GM18517 (cell line): ENCODE measurements at regions not wholly inside any gene's neighbourhood (a gene's known extent, or its start where the extent isn't known, plus 50 kb on each side); places are given as distances from the start of the nearest gene placed in this dataset.

Source experiments
- ATAC-seq: cut with Tn5 transposase; IDR thresholded peaks from one replicate; pipeline ENCODE4 v1.9.1; 2021; ENCODE audit warnings: mild to moderate bottlenecking, moderate library complexity; ENCODE audit not compliant: unreplicated experiment

DNA sequence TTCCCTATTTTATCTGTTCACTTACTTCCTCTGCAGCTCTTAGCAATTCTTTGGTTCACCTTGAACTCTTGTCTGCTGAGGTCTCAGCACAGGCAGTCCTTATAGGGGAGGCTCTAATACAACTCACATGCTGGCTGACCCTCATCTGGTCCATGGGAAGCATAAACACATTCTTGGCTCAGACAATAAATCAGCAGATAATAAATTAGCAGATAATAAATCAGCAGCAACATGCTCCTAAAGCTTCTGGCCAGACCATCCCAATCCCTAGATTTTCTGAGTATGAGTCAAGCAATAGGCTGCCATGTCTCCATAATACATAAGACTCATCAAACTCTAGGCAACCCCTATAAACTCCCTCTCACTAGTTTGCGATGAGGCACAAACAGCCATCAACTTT is 208.6 kb upstream of the STEAP4 start:
- no peak for ATAC-seq

DNA sequence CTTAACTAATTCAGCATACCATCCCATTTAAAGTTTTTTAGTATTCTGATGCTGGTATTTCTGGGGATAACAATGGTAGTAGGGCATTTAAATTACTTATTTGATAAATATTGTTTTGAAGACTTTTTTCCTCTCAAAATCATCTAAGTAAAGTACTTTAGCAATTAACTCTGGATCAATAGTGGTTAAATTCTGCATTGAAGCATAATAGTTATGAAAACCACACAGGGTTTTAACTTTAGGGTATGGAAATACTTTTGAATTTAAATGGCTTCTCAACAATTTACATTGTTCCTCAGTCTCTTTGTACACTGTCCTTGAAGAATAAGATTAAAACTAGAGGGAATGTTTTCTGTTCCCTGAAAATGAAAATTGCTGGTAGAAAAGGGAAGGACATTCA is 202.6 kb upstream of the STEAP4 start:
- no peak for ATAC-seq

DNA sequence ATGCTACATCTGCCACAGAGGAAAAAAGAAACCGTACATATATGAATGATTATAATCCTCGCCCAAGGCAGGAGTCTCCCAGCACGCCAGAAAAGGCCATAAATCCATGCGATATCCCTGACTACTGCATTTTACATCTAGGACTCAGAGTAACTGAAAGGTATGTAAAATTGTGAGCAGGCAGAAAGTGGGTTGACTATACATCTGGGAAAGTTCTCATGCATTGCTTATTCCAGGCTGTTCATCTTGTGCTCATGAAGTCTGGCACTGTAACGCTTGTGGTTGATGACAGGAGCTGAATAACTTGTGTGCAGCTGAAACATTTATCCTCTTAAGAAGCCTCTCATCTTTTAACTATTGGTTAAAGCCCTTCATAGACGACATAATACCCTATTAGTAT is 193.4 kb upstream of the STEAP4 start:
- ATAC-seq = no peak

DNA sequence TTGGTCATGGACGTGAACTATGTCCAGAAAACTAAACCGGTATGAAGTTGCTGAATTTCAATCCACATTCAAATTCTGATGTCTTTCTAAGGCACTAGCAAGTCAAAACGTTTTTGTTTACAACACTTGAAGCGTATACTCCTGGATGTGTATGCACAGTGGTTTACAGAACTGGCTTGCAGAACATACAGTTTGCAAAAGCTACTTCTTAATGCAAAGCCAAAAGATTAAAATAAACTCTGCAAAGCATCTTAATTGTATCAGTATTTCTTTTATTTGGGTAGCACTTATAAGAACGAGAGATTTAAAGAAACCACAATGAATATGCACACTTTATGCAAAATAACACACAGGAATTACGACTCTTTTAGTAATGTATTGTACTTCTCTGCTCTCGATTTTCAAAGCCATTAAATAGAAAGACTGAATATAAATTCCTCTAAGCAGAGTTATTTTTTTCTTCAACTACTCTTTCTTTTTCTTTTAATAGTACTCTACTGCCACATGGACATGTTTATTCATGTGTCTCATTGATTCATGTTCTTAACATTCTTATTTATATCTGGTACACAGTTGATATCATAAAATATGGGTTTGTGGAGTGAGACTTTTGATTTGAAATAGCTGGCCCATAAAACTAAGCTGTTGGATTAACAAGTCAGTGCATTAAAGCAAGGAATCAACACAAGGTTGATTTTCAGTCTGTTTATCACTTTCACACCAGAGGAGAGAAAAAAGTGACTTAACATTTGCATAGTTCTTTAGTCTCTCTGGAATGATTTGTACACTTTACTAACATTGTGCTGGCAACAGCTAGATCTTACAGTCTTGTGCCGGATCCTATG is 189.4 kb upstream of the STEAP4 start:
- no peak for ATAC-seq

DNA sequence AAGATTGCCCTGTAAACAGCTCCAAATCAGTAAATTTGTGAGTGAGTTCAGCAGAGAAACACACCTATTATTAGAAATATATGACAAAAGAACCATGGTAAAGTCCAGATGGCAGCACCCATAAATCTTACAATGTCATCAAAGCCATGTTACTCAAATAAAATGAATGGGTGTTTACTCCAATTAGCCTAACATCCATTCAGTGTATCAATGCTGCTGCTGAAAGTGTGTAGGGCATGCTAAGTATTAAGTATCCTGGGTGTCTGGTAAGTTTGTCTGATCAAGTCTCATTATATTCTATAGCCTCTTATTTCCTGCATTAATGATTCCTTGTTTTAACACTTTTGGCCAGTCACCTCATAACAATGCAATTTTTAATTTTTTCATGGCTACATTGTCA is 185.5 kb upstream of the STEAP4 start:
- ATAC-seq = no peak

DNA sequence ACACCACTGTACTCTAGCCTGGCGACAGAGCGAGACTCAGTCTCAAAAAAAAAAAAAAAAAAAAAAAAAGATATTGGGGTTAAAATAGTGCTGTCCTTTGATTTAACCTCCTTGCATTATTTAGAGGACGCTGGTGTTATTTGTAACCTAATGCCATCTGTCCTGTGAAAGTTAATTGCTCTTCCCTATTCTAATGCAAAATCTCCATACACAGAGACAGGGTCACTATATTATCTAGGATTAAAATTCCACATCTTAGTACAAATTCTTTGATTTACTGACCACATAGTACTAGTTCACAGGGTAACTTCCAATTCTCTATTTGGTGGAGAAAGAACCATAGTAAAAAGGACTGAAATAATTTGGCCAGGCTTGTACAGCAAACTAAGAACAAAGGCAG is 184.2 kb upstream of the STEAP4 start:
- ATAC-seq = no peak

DNA sequence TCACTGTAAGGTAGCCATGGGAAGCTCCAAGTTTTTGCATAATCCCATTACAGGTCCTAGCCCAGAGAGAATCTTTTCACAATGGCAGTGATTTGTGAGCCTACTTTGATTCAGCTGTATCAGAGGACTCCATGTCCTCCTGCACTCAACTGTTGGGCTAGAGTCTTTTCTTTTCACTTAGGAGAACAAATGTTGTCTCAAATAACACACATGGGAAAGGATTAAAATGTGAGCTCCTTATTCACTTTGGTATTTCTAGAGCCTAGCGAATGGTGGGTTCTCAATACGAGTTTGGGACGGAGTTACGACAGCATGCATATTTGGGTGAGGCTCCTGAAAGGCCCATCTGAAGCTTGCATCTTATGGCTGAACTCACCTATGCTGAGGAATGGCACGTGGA is 183.5 kb upstream of the STEAP4 start:
- ATAC-seq = no peak

DNA sequence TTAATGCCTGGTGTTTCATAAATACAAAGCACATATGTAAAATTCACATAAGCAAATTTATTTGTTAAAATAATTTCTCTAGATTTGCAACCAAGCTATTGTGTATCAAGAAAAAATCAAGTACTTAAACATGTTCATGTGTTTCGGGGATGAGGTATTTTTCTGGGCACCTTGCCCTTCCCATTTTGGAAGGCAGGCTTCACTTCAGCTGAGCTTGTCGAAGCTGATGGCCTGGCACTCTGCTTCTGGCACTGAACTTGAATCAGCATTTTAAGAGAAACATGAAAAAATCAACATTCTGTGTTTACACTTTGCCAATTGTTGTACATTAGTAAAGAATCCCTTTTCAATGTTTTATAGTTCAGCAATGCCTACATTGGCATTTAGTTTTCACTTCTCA is 179.1 kb upstream of the STEAP4 start:
- no peak for ATAC-seq

DNA sequence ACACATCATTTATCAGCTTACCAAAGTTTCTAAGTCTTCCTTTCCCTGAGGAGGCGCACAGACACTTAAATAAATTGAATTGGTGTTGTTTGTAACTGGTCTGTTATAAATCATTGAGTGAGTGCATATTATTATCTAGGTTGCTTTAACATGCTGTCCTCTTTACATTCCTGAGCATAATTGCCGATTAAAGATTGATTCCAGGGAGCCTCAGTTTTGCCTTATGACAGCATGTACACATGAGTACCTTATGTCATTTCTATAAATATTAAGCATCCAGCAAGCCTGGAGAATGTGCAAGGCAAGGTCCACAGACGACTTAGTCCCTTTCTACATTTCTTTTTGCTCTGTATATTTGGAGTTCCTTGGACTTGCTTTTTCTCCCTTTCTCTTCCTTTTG is 177.9 kb upstream of the STEAP4 start:
- no peak for ATAC-seq

DNA sequence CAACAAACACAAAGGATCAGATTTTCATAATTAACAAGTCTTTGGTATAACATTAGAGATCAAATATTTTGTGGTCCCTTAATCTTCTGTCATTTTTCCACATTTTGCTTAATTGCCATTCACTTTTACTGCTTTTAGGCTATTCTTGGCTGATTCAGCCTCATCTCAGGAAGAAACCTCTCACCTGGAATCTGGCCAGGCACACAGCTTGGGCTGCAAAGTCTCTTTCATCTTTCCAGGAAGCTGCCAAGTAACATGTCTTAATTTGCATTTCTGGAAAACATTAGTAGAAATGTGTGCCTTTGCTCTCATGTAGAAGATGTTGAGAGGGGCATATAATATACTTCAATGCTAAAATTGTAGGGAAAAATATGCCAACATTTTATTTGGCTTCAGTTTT is 174.2 kb upstream of the STEAP4 start:
- no peak for ATAC-seq

DNA sequence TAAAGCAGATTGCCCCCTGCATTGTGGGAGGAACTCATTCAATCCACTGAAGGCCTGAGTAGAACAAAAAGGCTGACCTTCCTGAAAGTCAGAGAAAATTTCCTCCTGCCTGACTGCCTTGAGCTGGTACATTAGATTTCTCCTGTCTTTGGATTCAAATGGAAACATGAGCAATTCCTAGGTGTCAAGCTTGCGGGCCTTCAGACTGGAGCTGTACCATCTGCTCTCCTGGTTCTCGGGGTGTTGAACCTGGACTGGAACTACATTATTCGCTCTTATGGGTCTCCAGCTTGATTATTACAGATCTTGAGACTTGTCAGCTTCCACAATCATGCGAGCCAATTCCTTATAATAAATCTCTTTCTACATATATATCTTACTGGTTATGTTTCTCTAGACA is 173.6 kb upstream of the STEAP4 start:
- ATAC-seq = no peak

DNA sequence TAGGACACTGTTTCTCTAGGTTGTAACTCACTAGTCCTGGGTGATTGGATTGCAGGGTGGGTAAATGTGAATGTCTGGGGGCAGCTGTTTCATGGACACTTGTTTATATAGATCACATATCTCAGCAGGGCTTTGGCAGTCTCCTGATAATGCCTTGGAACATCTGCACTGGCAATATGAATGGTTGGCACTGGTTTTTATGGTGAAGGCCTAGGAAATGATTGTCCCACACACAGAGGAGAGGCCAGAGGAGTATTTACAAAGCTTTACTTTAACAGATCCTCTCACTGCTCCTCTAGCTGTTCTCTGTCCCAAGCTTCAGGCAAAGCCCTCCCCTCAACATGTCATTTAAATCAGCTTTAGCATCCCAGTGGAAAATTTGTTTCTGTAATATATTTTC is 171.3 kb upstream of the STEAP4 start:
- ATAC-seq = no peak

DNA sequence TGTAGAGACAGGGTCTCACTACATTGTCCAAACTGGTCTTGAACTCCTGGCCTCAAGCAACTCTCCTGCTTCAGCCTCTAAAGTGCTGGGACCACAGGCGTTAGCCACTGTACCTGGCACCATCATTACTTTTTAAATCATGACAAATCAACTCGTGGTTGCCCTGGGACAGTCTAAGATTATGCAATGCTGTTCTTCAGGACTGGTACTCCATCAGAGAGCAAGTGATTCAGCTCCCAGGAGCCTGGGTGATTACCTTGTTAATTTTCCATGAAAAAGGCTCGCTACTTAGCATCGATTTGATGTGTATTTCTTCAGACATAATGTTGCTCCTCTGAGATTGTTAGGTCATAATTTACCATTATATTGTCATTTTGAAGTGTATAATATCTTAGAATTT is 158.9 kb upstream of the STEAP4 start:
- no peak for ATAC-seq

DNA sequence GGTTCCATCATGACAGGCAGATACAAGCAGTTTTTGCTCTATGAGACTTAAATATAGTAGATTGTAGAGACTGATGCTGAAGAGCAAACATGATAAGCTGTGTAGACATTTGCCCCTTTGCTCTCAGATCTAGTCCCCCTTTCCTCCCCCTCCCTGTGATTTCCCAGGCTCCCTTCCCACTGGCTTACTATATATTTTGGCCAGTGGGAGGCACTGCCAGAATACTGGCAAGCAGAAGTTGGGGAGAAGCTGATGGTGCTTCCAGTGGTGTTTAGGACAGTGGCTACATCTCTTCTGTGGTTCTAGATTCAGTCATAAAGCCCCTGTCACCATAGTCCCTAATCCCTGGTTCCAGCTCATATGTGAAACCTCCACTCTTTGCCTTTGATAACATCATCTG is 156.1 kb upstream of the STEAP4 start:
- ATAC-seq = no peak

DNA sequence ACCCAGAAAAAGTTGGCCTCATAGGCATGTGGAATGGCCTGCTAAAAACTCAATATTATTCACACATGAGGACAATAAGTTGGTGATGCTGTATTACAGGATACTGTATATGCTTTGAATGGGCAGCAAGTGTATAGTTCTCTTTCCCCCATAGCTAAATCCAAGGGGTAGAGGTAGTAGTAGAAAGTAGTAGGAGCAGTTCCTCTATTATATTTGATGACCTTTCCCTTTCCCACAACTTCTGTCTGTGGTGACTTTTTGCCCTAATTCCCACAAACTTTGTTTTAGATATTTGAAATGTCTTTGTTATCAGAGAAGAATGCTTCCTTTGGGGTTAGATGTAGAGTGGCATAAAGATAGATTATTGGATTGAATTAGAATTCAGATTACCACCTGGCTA is 154.0 kb upstream of the STEAP4 start:
- no peak for ATAC-seq

DNA sequence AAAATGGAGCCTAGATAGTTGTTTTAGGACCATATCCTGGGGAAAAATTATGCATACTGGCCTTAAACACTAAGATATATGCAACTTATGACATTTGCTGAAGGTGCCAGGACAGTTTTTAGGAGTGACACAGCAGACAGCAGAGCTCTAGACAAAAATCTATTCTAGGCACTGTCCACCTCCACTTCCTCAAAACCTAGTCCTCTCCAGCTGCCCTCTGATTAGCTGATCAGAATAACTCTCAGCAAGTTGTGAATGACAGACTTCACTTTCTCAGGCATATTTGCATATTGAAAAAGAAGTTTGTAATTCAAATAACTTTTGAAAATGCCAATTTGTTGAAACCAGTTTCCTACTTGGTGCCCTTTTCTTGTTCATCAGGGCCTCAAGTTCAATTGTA is 152.3 kb upstream of the STEAP4 start:
- no peak for ATAC-seq

DNA sequence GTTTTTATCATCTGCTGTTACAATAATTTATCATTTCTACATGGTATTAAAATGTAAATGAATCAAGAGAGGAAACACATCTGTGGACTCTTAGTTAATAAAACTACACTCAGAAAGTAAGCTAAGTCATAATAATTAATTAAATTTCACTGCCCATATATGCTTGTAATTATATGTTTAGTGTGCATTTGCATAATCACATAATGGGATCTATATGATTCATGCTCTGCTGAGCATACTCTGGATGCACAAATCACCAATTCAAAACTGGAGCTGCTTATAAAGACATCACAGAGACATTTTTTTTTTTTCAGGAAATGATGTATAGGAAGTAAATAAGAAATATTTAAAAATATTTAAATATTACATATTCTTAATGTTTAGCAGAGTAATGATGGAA is 151.6 kb upstream of the STEAP4 start:
- no peak for ATAC-seq

DNA sequence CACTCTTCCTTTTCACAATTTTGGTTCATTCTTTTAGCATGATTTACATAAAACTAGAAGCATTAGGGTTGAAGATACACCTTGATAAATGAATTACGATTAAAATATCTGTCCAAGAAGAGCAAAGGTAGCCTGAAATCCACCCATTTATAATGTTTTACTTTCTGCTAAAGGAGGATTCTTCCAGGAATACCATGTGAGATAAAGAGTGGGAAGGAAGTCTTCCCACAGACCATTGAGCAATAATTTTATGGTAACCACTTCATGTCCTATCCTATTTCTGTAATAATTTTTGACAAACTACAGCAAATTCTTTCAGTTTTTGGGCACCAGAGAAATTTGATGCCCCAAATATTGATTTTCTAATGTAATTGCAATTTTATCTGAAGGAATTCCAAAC is 150.6 kb upstream of the STEAP4 start:
- ATAC-seq = no peak

DNA sequence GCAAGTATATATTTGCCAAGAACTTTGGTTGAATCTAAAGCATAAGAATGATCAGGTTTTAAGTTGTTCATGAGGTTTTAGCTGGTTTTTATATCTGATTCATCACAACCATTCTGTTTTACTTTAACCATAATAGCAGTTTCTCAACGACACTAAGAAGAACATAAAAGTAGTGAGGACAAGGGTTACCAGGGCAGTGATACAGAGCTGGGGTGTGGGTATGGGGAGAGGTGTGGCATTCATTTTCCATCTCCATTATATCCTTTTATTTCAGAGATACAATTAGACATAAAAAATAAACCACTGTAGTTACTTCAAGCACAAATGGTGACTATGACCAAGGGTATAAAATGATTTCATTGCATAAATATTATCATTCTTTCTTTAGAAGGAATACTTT is 149.8 kb upstream of the STEAP4 start:
- no peak for ATAC-seq

DNA sequence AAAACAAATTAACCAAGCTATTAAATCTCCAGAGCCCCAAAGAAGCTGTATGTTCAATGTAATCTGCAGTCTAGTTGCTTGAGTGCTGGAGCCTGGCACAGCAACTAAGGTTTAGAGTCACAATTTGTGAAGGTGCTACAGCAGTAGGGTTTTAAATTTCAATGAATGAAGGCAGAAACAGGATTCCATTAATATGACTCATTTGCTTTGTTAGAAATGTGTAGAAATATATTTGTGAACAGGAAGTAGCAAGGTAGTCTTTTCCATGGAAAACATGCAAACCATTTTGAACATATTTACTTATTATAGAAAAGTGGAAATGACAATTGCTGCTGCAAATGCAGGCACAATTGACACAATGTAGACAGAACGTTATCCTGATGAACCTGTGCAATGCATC is 149.0 kb upstream of the STEAP4 start:
- no peak for ATAC-seq

DNA sequence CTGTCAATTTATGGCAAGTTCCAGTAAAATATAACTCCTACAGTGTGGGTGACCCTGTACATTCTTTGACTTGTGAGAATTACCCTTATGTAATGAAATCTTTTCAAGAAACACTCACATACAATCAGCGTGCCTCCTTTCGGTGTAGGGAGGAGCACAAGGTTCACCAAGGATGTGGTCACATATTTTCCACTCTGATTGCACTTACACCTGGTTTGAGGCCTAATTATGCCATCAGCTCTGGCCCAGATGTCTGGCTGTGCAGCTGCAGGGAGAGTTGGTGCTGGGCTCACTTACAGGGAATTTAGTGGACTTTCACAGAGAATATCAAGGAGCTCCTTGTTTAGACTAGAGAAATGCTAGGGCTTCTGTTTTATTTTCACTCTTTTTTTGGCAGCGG is 146.0 kb upstream of the STEAP4 start:
- ATAC-seq = no peak

DNA sequence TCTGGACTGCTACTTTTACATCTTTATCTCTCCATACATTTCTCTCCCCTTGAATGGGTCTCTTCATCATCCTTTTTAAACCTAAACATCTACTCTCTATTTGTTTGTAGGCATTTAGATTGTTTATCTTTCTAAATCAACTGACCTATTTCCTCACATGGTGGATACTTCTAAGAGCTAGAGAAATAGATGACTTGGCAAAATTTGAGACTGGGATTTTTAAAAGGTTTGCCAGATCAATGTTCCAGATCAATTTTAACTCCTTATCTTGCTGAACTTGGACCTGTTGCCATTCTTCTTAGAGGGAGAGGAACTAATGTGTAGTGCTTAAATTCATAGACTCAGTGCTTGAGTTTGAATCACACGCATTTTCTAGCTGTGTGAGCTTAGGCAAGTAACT is 144.2 kb upstream of the STEAP4 start:
- ATAC-seq = no peak

DNA sequence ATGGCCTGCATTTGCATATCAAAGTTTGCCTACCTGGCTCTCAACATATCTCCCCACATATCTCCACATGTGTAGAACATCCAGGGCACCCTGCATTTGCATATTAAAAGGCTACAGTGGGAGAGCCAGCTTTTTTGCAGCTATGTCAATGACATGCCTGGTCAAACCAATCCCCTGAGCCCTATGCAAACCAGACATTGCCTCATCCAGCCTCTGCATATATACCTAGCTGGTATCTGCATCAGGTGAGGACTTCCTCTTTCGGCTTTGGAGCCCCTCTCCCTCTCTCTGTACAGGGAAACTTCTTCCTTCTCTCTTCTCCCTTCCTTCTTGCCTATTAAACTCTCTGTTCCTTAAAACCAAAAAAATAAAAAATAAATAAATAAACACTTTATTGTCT is 142.7 kb upstream of the STEAP4 start:
- no peak for ATAC-seq
